Upper lobe of left lung (tissue), 4 donors: ENCODE measurements at regions not wholly inside any gene's neighbourhood (a gene's known extent, or its start where the extent isn't known, plus 50 kb on each side); places are given as distances from the start of the nearest gene placed in this dataset.

Experiments used
- EP300 ChIP-seq, 4 donors: sonication (generic); formaldehyde crosslinking; IDR thresholded peaks; one replicate each; pipeline ENCODE4 v1.5.1; 2017; ENCODE audit warnings: antibody characterized with exemption in 4 of 4, control low read depth in 2 of 4
- POLR2AphosphoS5 ChIP-seq, 2 donors: sonication (generic); formaldehyde crosslinking; IDR thresholded peaks; one replicate each; pipeline ENCODE4 v1.5.1; 2017; ENCODE audit warnings: antibody characterized with exemption in 2 of 2
- TF ChIP-seq, protein P1 (sequence below), 6 experiments: fragments of 450-650 bp in 4 of 6; fragments of 200-600 bp in 2 of 6; sonication (generic) in 2 of 6; IDR thresholded peaks; one replicate each; pipeline ENCODE4 v1.5.1; 2016 to 2019; ENCODE audit warnings: antibody characterized with exemption in 6 of 6

DNA sequence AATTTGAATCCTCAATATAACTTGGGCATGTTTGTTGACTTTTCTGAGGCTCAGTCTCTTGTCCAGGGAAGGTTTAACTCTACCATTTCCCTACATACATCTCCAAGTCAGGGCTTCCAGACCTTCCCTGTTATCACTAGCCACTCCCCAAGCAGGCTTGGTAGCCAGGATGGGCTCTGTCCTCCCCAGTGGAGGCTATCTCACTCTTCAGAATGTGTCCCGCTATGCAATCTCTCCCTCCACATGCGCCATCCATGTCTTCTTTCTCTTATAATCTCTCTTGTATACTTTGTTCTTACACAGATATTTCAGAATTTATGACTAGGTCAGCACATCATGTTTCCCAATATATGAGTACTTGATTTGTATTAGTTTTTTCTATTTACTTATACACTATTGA lies 310.4 kb downstream of the HGF start:
- TF ChIP-seq, protein P1, sequence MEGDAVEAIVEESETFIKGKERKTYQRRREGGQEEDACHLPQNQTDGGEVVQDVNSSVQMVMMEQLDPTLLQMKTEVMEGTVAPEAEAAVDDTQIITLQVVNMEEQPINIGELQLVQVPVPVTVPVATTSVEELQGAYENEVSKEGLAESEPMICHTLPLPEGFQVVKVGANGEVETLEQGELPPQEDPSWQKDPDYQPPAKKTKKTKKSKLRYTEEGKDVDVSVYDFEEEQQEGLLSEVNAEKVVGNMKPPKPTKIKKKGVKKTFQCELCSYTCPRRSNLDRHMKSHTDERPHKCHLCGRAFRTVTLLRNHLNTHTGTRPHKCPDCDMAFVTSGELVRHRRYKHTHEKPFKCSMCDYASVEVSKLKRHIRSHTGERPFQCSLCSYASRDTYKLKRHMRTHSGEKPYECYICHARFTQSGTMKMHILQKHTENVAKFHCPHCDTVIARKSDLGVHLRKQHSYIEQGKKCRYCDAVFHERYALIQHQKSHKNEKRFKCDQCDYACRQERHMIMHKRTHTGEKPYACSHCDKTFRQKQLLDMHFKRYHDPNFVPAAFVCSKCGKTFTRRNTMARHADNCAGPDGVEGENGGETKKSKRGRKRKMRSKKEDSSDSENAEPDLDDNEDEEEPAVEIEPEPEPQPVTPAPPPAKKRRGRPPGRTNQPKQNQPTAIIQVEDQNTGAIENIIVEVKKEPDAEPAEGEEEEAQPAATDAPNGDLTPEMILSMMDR (IDR thresholded peaks at IDR 0.05): no peak
- TF ChIP-seq POLR2AphosphoS5 (IDR thresholded peaks at IDR 0.05) (no peak), EP300 (IDR thresholded peaks at IDR 0.05) (no peak)
